Progenitor cell of endocrine pancreas (in vitro differentiated cells): ENCODE measurements at regions not wholly inside any gene's neighbourhood (a gene's known extent, or its start where the extent isn't known, plus 50 kb on each side); places are given as distances from the start of the nearest gene placed in this dataset.
"Not testable (repeated sequence)": the region's sequence is repeated elsewhere in the genome, so short reads cannot be mapped to it uniquely, and the experiment has no call there.

ENCODE experiments used
- DNase-seq: peaks from one replicate; pipeline ENCODE4 v3.0.0; 2021; ENCODE audit warnings: low spot score; ENCODE audit not compliant: unreplicated experiment
- H3K27ac Mint-ChIP-seq: 2 replicates; pipeline ENCODE4 v1.8.0; 2021; ENCODE audit warnings: mild to moderate bottlenecking, moderate library complexity, mixed read lengths
- H3K27me3 Mint-ChIP-seq: 2 replicates; pipeline ENCODE4 v1.8.0; 2021; ENCODE audit warnings: mixed read lengths
- H3K36me3 Mint-ChIP-seq: 2 replicates; pipeline ENCODE4 v1.8.0; 2022; ENCODE audit warnings: mixed read lengths; ENCODE audit not compliant: insufficient read depth
- H3K4me1 Mint-ChIP-seq: 2 replicates; pipeline ENCODE4 v1.8.0; 2021; ENCODE audit warnings: low read depth, mixed read lengths
- H3K4me3 Mint-ChIP-seq: 2 replicates; pipeline ENCODE4 v1.8.0; 2021; ENCODE audit warnings: low read depth, mild to moderate bottlenecking, moderate library complexity, mixed read lengths
- H3K9me3 Mint-ChIP-seq: 2 replicates; pipeline ENCODE4 v1.8.0; 2021; ENCODE audit warnings: low read depth, mixed read lengths
- CTCF ChIP-seq: fragments of 200-600 bp; sonication (generic); IDR thresholded peaks from one replicate; pipeline ENCODE4 v1.5.0; 2021; ENCODE audit warnings: antibody characterized with exemption, mild to moderate bottlenecking; ENCODE audit not compliant: unreplicated experiment

DNA sequence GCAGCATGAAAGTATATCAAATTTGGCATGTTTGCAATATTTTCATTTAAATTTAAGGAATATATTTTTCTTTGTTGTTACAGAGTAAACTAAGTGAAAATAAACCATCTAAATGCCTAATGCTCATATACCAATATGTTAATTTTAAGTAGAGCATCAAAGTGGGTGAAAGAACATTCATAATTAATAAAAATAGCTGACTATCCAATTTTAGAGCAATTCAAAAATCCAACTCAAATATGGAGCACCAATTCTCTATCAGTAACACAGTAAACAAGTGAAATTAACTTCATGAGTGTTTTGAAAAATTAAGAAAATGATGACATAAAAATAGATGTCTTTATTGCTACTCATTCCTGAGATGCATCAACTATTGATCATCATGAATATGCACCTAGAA is 893.0 kb downstream of the DSC3 start:
- Mint-ChIP-seq H3K4me1 (peaks cover 3% of the 10 kb centered on the region), H3K9me3 (no peaks in the 10 kb centered on the region), H3K27me3 (no peaks in the 10 kb centered on the region), H3K4me3 (no peak overlapping the region), H3K27ac (no peak overlapping the region), H3K36me3 (no peaks in the 10 kb centered on the region)
- no peak for TF ChIP-seq CTCF
- DNase-seq, result no peak

DNA sequence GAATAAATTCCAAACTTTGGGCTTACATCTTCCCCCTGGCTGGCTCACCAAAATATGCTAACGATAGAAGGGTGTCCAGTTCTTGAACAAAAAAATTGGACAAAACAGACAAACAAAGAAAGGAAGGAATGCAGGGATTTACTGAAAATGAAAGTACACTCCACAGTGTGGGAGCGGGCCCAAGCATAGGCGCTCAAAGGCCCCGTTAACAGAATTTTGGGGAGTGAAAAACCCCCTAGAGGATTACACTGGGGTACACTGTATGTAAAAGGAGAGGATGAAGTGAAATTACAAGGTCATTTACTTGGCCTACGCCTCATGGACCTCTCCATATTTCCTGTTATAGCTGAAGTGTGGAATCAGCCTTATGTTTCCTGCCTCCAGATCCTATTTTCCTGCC is 899.7 kb downstream of the DSC3 start:
- no peaks in the 10 kb centered on the region for H3K36me3 Mint-ChIP-seq
- TF ChIP-seq CTCF, result no peak
- H3K9me3 Mint-ChIP-seq, result peaks cover 9% of the 10 kb centered on the region
- DNase-seq, result no peak
- no peak overlapping the region for H3K27ac Mint-ChIP-seq
- no peak overlapping the region for H3K4me3 Mint-ChIP-seq
- no peaks in the 10 kb centered on the region for H3K27me3 Mint-ChIP-seq
- H3K4me1 Mint-ChIP-seq, result peaks cover under 1% of the 10 kb centered on the region

- H3K27me3 Mint-ChIP-seq, result no peaks in the 10 kb centered on the region
- H3K27ac Mint-ChIP-seq, result no peak overlapping the region
- H3K36me3 Mint-ChIP-seq, result no peaks in the 10 kb centered on the region
- TF ChIP-seq CTCF, result no peak
- no peak for DNase-seq
- H3K4me3 Mint-ChIP-seq, result no peak overlapping the region
- peaks cover 9% of the 10 kb centered on the region for H3K9me3 Mint-ChIP-seq
- H3K4me1 Mint-ChIP-seq, result no peaks in the 10 kb centered on the region
Measured at GRCh38 chr18:30142248-30142647, 900.3 kb downstream of the DSC3 start.

- not testable (repeated sequence) for H3K27me3 Mint-ChIP-seq, H3K36me3 Mint-ChIP-seq, H3K4me3 Mint-ChIP-seq
Measured at GRCh38 chr18:30141506-30141905, 901.0 kb downstream of the DSC3 start.

DNA sequence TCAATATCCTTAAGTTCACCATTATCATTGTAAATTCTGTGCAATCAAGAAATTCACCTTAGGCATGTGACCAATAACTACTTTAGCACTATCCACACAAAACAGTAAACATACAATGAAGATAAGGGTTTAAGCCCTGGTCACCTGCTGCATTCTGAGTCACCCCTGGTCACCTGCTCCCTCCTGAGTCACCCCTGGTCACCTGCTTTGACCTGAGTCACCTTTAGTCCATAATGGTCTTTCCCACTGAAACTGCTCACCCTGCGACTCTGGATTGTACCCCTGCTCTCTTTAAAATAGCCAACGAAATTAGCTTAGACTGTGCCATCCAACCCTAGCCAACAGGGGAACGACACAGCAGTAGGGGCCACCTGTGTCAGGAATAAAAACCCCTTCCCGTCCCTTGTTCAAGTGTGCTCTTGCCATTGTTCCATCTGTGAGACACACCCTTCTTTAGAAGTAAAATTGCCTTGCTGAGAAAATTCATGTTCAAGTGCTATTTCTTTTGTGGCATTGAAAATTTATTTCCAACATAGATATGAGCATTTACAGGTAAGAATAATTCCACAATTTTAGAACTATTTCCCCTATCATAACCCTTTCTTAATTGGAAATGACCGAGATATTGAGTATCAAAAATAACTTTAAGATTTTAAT is 902.8 kb downstream of the DSC3 start:
- no peak overlapping the region for H3K4me3 Mint-ChIP-seq
- DNase-seq, result no peak
- H3K36me3 Mint-ChIP-seq, result no peaks in the 10 kb centered on the region
- peaks cover 9% of the 10 kb centered on the region for H3K9me3 Mint-ChIP-seq
- H3K27me3 Mint-ChIP-seq, result no peaks in the 10 kb centered on the region
- no peaks in the 10 kb centered on the region for H3K4me1 Mint-ChIP-seq
- H3K27ac Mint-ChIP-seq, result no peak overlapping the region
- no peak for TF ChIP-seq CTCF

More at GRCh38 chr18:30141506-30141905, 901.0 kb downstream of the DSC3 start:
- DNase-seq, H3K4me1 Mint-ChIP-seq, H3K9me3 Mint-ChIP-seq, H3K27ac Mint-ChIP-seq: not testable (repeated sequence)

DNA sequence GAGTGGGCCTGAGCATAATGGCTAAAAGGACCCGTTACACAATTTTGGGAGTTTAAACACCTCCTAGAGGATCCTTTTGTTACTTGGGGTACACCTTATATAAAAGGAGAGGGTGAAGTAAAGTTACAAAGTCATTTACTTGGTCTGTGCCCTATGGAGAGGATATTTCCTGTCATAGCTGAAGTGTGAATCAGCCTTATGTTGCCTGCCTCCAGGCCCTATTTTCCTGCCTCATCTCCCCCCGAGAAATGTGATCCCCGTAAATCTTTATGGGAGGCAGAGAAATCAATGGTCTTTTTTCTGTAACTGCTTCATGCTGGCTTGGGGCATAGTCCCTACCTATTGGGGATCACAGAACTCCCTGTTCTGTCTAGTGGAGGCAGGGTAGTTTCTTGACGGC is 906.6 kb downstream of the DSC3 start:
- Mint-ChIP-seq H3K4me3 (no peak overlapping the region), H3K36me3 (no peaks in the 10 kb centered on the region), H3K4me1 (no peaks in the 10 kb centered on the region), H3K27me3 (no peaks in the 10 kb centered on the region), H3K9me3 (peaks cover 5% of the 10 kb centered on the region), H3K27ac (no peak overlapping the region)
- TF ChIP-seq CTCF, result no peak
- DNase-seq, result no peak
